ENCODE measurements at regions not wholly inside any gene's neighbourhood (a gene's known extent, or its start where the extent isn't known, plus 50 kb on each side); places are given as distances from the start of the nearest gene placed in this dataset.

DNA sequence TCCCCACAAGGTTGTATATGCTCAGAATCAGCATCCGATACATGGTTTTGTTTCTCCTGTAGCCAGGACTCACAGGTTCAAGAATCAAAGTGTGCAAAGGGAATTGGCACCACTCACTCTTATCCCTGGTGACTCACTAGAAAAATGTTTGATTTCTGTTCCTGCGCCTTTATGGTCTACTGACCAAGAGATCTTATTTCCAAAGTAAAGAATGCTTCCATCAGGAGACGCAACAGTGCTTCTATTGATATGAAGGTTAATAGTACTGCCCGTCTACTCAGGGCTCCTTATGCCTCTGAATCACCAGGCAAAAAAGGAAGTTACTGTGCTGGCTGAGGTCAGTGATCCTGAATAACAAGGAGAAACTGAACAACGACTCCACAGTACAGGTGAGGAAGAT is 1392.0 kb upstream of the PRMT6 start:
- ATAC-seq (ENCODE audit: insufficient read depth, low read depth) (no peak), DNase-seq (no peak)
- no peak overlapping the region for H3K9ac ChIP-seq (ENCODE audit: low read depth, low read length)
- H3K79me2 ChIP-seq (ENCODE audit: insufficient read depth, low read length): no peaks in the 10 kb centered on the region
- H3K4me2 ChIP-seq (ENCODE audit: insufficient read depth, low read length): no peak overlapping the region
- no peak overlapping the region for H3K4me3 ChIP-seq (ENCODE audit: low read depth in 1 of 2, low read length in 2 of 2)
- no peaks in the 10 kb centered on the region for H3K36me3 ChIP-seq (ENCODE audit: insufficient read depth, low read length)
- H2AFZ ChIP-seq (ENCODE audit: low read depth, low read length): no peak overlapping the region
- H3K27ac ChIP-seq (ENCODE audit: low read length): no peak overlapping the region
- H3K9me3 ChIP-seq (ENCODE audit: insufficient read depth, low read length, severe bottlenecking): no peaks in the 10 kb centered on the region
- H3K4me1 ChIP-seq (ENCODE audit: insufficient read depth, low read length): no peaks in the 10 kb centered on the region
- H3K27me3 ChIP-seq (ENCODE audit: insufficient read depth, low read length, poor library complexity): no peaks in the 10 kb centered on the region
- TF ChIP-seq, protein P1, sequence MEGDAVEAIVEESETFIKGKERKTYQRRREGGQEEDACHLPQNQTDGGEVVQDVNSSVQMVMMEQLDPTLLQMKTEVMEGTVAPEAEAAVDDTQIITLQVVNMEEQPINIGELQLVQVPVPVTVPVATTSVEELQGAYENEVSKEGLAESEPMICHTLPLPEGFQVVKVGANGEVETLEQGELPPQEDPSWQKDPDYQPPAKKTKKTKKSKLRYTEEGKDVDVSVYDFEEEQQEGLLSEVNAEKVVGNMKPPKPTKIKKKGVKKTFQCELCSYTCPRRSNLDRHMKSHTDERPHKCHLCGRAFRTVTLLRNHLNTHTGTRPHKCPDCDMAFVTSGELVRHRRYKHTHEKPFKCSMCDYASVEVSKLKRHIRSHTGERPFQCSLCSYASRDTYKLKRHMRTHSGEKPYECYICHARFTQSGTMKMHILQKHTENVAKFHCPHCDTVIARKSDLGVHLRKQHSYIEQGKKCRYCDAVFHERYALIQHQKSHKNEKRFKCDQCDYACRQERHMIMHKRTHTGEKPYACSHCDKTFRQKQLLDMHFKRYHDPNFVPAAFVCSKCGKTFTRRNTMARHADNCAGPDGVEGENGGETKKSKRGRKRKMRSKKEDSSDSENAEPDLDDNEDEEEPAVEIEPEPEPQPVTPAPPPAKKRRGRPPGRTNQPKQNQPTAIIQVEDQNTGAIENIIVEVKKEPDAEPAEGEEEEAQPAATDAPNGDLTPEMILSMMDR (IDR thresholded peaks at IDR 0.05; ENCODE audit: borderline replicate concordance, extremely low read depth, low read length, poor library complexity, severe bottlenecking): no peak
- TF ChIP-seq EZH2 (IDR thresholded peaks at IDR 0.05; ENCODE audit: borderline replicate concordance, low read depth, low read length, severe bottlenecking): no peak
- no peaks in the 10 kb centered on the region for H4K20me1 ChIP-seq (ENCODE audit: insufficient read depth, low read length)

DNA sequence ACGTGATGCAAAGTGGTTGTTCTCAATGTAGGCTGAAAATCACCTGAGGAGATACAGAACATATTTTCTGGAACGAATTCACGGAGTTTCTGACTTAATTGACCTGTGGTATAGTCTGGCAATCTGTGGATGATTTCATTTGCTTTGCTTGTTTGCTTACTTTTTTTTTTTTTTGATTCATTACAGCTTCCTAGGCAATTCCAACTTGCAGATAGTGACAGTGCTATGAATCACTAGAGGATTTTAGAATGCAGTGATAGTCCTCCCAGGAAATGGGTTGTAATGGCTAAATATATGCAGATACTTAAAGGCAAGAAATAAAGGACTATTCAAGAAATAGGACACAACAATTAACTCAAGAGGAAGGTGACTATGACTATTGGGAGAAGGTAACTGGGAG is 1378.1 kb upstream of the PRMT6 start:
- no peaks in the 10 kb centered on the region for H4K20me1 ChIP-seq (ENCODE audit: insufficient read depth, low read length)
- H3K9me3 ChIP-seq (ENCODE audit: insufficient read depth, low read length, severe bottlenecking): peaks cover 2% of the 10 kb centered on the region
- H3K79me2 ChIP-seq (ENCODE audit: insufficient read depth, low read length): no peaks in the 10 kb centered on the region
- H2AFZ ChIP-seq (ENCODE audit: low read depth, low read length): no peak overlapping the region
- no peak overlapping the region for H3K4me3 ChIP-seq (ENCODE audit: low read depth in 1 of 2, low read length in 2 of 2)
- H3K27me3 ChIP-seq (ENCODE audit: insufficient read depth, low read length, poor library complexity): no peaks in the 10 kb centered on the region
- DNase-seq (no peak), ATAC-seq (ENCODE audit: insufficient read depth, low read depth) (no peak)
- no peak overlapping the region for H3K4me2 ChIP-seq (ENCODE audit: insufficient read depth, low read length)
- H3K9ac ChIP-seq (ENCODE audit: low read depth, low read length): no peak overlapping the region
- H3K27ac ChIP-seq (ENCODE audit: low read length): no peak overlapping the region
- H3K4me1 ChIP-seq (ENCODE audit: insufficient read depth, low read length): no peaks in the 10 kb centered on the region
- TF ChIP-seq EZH2 (IDR thresholded peaks at IDR 0.05; ENCODE audit: borderline replicate concordance, low read depth, low read length, severe bottlenecking): no peak
- TF ChIP-seq, protein P1 (IDR thresholded peaks at IDR 0.05; ENCODE audit: borderline replicate concordance, extremely low read depth, low read length, poor library complexity, severe bottlenecking): no peak
- H3K36me3 ChIP-seq (ENCODE audit: insufficient read depth, low read length): no peaks in the 10 kb centered on the region

DNA sequence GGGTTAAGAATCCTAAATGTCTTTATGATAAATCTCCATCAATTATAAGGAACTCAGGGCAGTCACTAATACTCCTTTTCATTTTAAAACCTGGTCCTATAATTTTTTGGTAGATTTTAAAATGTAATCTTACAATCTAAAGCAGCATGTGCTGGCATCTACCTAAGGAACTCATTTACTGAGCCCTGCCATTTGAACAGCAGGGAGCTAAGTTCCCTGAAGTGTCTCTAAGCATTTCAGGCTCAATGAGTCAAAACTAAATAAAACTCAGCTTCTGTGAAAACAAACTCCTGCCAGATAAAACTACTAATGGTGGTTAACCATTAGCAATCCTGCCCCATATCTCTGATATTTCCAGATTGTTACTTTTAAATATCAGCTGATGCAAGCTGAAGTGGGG is 1371.8 kb upstream of the PRMT6 start:
- no peaks in the 10 kb centered on the region for H3K36me3 ChIP-seq (ENCODE audit: insufficient read depth, low read length)
- H2AFZ ChIP-seq (ENCODE audit: low read depth, low read length): no peak overlapping the region
- no peaks in the 10 kb centered on the region for H3K27me3 ChIP-seq (ENCODE audit: insufficient read depth, low read length, poor library complexity)
- peaks cover 2% of the 10 kb centered on the region for H3K9me3 ChIP-seq (ENCODE audit: insufficient read depth, low read length, severe bottlenecking)
- no peak overlapping the region for H3K9ac ChIP-seq (ENCODE audit: low read depth, low read length)
- H3K4me2 ChIP-seq (ENCODE audit: insufficient read depth, low read length): no peak overlapping the region
- no peaks in the 10 kb centered on the region for H3K4me1 ChIP-seq (ENCODE audit: insufficient read depth, low read length)
- DNase-seq (no peak), ATAC-seq (ENCODE audit: insufficient read depth, low read depth) (no peak)
- H3K4me3 ChIP-seq (ENCODE audit: low read depth in 1 of 2, low read length in 2 of 2): no peak overlapping the region
- H3K79me2 ChIP-seq (ENCODE audit: insufficient read depth, low read length): no peaks in the 10 kb centered on the region
- no peak for TF ChIP-seq EZH2 (IDR thresholded peaks at IDR 0.05; ENCODE audit: borderline replicate concordance, low read depth, low read length, severe bottlenecking)
- TF ChIP-seq, protein P1 (IDR thresholded peaks at IDR 0.05; ENCODE audit: borderline replicate concordance, extremely low read depth, low read length, poor library complexity, severe bottlenecking): no peak
- H4K20me1 ChIP-seq (ENCODE audit: insufficient read depth, low read length): no peaks in the 10 kb centered on the region
- no peak overlapping the region for H3K27ac ChIP-seq (ENCODE audit: low read length)

DNA sequence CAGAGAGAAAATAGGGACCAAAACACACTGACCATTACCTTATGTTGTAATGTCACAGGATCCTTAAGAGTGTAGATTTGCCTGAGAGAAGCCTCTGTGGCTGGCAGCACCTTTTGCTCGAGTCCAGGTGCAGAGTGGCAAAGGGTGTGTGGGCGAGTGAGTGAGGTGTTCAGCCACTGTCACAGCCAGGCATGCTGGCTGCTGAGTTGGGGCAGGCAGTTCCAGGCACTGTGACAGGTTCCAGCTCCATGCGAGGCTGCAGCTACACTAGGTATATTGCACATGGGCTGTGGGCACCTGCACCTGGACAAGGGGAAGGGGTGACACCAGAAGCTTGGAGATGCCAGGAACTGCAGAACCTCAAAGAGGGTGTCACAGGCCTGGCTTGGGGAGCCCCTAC is 1370.4 kb upstream of the PRMT6 start:
- H3K36me3 ChIP-seq (ENCODE audit: insufficient read depth, low read length): no peaks in the 10 kb centered on the region
- no peak overlapping the region for H3K9ac ChIP-seq (ENCODE audit: low read depth, low read length)
- DNase-seq (no peak), ATAC-seq (ENCODE audit: insufficient read depth, low read depth) (no peak)
- H3K27me3 ChIP-seq (ENCODE audit: insufficient read depth, low read length, poor library complexity): no peaks in the 10 kb centered on the region
- H3K27ac ChIP-seq (ENCODE audit: low read length): no peak overlapping the region
- no peak overlapping the region for H2AFZ ChIP-seq (ENCODE audit: low read depth, low read length)
- H3K4me2 ChIP-seq (ENCODE audit: insufficient read depth, low read length): no peak overlapping the region
- peaks cover 2% of the 10 kb centered on the region for H3K9me3 ChIP-seq (ENCODE audit: insufficient read depth, low read length, severe bottlenecking)
- TF ChIP-seq, protein P1 (IDR thresholded peaks at IDR 0.05; ENCODE audit: borderline replicate concordance, extremely low read depth, low read length, poor library complexity, severe bottlenecking): no peak
- TF ChIP-seq EZH2 (IDR thresholded peaks at IDR 0.05; ENCODE audit: borderline replicate concordance, low read depth, low read length, severe bottlenecking): no peak
- no peaks in the 10 kb centered on the region for H3K79me2 ChIP-seq (ENCODE audit: insufficient read depth, low read length)
- no peak overlapping the region for H3K4me3 ChIP-seq (ENCODE audit: low read depth in 1 of 2, low read length in 2 of 2)
- no peaks in the 10 kb centered on the region for H4K20me1 ChIP-seq (ENCODE audit: insufficient read depth, low read length)
- H3K4me1 ChIP-seq (ENCODE audit: insufficient read depth, low read length): no peaks in the 10 kb centered on the region
